ENCODE measurements at regions not wholly inside any gene's neighbourhood (a gene's known extent, or its start where the extent isn't known, plus 50 kb on each side); places are given as distances from the start of the nearest gene placed in this dataset.

GRCh38 chr6:23394681-23395080 lies 731.3 kb upstream of the NRSN1 start:
- TF ChIP-seq, protein P1, sequence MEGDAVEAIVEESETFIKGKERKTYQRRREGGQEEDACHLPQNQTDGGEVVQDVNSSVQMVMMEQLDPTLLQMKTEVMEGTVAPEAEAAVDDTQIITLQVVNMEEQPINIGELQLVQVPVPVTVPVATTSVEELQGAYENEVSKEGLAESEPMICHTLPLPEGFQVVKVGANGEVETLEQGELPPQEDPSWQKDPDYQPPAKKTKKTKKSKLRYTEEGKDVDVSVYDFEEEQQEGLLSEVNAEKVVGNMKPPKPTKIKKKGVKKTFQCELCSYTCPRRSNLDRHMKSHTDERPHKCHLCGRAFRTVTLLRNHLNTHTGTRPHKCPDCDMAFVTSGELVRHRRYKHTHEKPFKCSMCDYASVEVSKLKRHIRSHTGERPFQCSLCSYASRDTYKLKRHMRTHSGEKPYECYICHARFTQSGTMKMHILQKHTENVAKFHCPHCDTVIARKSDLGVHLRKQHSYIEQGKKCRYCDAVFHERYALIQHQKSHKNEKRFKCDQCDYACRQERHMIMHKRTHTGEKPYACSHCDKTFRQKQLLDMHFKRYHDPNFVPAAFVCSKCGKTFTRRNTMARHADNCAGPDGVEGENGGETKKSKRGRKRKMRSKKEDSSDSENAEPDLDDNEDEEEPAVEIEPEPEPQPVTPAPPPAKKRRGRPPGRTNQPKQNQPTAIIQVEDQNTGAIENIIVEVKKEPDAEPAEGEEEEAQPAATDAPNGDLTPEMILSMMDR (IDR thresholded peaks at IDR 0.05), result no peak
- no peak for TF ChIP-seq POLR2A (IDR thresholded peaks at IDR 0.05)

All from thyroid gland (tissue), 4 donors.